HG03139 (cell line): ENCODE measurements at regions not wholly inside any gene's neighbourhood (a gene's known extent, or its start where the extent isn't known, plus 50 kb on each side); places are given as distances from the start of the nearest gene placed in this dataset.

Source experiments
- ATAC-seq: cut with Tn5 transposase; IDR thresholded peaks from one replicate; pipeline ENCODE4 v1.9.1; 2021; ENCODE audit not compliant: unreplicated experiment

GRCh38 chr7:106485919-106486318, 175.0 kb downstream of the CCDC71L start:
- ATAC-seq, result no peak

- ATAC-seq, result peak; percentile 42
Measured at GRCh38 chr7:106485031-106485551, 175.9 kb downstream of the CCDC71L start.

GRCh38 chr7:106484562-106484961, 176.4 kb downstream of the CCDC71L start:
- ATAC-seq, result no peak

- no peak for ATAC-seq
Measured at GRCh38 chr7:106482091-106482490, 178.9 kb downstream of the CCDC71L start.

- no peak for ATAC-seq
Measured at GRCh38 chr7:106480616-106481031, 180.3 kb downstream of the CCDC71L start.

- peak; percentile 48 for ATAC-seq
Measured at GRCh38 chr7:106480161-106480579, 180.8 kb downstream of the CCDC71L start.

- ATAC-seq, result no peak
Measured at GRCh38 chr7:106476751-106477150, 184.2 kb downstream of the CCDC71L start.

- no peak for ATAC-seq
Measured at GRCh38 chr7:106472741-106473140, 188.0 kb upstream of the NAMPT start.

- ATAC-seq, result no peak
Measured at GRCh38 chr7:106471686-106472440, 187.1 kb upstream of the NAMPT start.

GRCh38 chr7:106471021-106471420, 186.2 kb upstream of the NAMPT start:
- no peak for ATAC-seq

- ATAC-seq, result no peak
Measured at GRCh38 chr7:106466867-106467266, 182.1 kb upstream of the NAMPT start.

GRCh38 chr7:106465704-106466468, 181.1 kb upstream of the NAMPT start:
- ATAC-seq, result no peak

- ATAC-seq, result no peak
Measured at GRCh38 chr7:106464651-106465050, 179.9 kb upstream of the NAMPT start.

- no peak for ATAC-seq
Measured at GRCh38 chr7:106463851-106464611, 179.2 kb upstream of the NAMPT start.

GRCh38 chr7:106462914-106463482, 178.2 kb upstream of the NAMPT start:
- ATAC-seq, result no peak

- ATAC-seq, result no peak
Measured at GRCh38 chr7:106462365-106462859, 177.6 kb upstream of the NAMPT start.

- no peak for ATAC-seq
Measured at GRCh38 chr7:106460792-106461254, 176.0 kb upstream of the NAMPT start.

- no peak for ATAC-seq
Measured at GRCh38 chr7:106459397-106460072, 174.8 kb upstream of the NAMPT start.

GRCh38 chr7:106457678-106458077, 172.9 kb upstream of the NAMPT start:
- ATAC-seq, result no peak

- ATAC-seq, result no peak
Measured at GRCh38 chr7:106456329-106456728, 171.5 kb upstream of the NAMPT start.
